GM18867 (cell line): ENCODE measurements at regions not wholly inside any gene's neighbourhood (a gene's known extent, or its start where the extent isn't known, plus 50 kb on each side); places are given as distances from the start of the nearest gene placed in this dataset.
A peak's percentile ranks its signal among the peaks of the same experiment; 100 is the strongest.
"Not testable (repeated sequence)": the region's sequence is repeated elsewhere in the genome, so short reads cannot be mapped to it uniquely, and the experiment has no call there.

ENCODE experiments used
- ATAC-seq: cut with Tn5 transposase; IDR thresholded peaks from one replicate; pipeline ENCODE4 v1.9.1; 2021; ENCODE audit warnings: mild to moderate bottlenecking, moderate library complexity; ENCODE audit not compliant: unreplicated experiment

DNA sequence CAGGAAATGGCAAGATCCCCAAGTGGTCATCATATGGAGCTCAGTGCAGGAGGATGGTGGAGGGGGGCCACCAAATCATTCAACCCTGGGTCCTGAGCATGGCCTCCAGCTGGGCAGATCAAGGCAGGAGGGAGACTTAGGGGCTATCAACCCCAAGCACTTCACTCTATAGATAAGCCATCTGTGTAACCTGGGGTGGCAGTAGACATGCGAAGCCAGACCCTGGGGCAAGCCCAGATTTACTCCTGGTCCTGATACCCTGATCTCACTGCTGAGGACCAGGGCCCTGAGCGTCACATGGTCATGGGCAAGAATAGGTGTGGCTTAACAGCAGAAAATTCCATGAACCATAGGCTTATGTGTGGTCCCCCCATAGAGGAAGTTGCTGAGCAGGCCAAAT lies 173.0 kb upstream of the ADCY1 start:
- ATAC-seq = no peak

DNA sequence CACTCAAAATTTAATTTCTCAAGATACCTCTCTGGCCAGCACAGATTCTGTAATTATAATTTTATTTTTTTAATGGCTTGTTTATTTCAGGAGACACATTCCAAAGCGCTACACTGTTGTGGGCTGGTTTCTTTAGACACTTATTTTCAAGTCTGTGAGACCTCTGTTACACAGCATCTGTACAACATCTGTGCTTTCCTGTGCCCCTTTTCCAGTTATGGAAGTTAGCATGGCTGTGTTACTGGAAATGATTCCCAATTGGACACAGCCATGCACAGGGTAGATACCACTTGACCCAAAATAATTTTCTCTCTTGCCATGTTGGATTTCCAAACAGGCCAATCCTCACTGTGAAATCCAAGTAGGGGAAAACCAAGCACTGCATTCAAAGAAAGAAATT lies 172.3 kb upstream of the ADCY1 start:
- no peak for ATAC-seq

DNA sequence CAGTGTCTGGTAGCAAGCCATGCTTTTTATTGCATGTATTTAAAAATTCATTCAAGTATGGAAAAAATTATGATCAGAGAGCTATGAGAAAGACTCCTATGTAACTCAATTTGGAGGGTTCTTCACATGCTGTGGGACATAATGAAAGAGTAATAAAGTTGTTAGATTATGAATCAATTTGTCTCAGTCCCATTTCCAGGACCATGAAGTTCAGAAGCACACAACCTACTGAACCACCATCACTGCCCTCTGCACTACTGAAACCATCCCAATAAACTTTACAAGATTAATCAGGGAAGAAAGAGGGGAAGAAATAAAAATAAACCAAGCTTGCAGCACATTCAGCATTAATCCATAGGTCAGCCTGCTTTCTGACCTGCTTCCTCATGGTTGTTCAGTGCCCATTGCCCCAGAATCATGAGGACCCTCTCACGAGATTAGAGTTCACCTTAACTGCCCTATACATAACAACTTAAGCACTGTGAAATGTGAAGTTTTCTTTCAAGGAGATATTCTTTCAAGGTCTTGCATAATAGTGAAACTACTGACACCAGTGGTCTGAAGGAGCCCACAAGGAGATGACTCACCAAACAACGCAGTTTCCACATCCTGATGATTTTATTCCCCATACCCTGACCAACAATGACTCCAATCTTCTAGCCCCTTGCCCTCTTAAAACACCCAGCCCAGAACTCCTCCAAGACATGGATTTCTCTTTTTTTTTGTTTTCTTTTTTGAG lies 171.5 kb upstream of the ADCY1 start:
- no peak for ATAC-seq

GRCh38 chr7:45404622-45405021 lies 169.5 kb upstream of the ADCY1 start:
- no peak for ATAC-seq

DNA sequence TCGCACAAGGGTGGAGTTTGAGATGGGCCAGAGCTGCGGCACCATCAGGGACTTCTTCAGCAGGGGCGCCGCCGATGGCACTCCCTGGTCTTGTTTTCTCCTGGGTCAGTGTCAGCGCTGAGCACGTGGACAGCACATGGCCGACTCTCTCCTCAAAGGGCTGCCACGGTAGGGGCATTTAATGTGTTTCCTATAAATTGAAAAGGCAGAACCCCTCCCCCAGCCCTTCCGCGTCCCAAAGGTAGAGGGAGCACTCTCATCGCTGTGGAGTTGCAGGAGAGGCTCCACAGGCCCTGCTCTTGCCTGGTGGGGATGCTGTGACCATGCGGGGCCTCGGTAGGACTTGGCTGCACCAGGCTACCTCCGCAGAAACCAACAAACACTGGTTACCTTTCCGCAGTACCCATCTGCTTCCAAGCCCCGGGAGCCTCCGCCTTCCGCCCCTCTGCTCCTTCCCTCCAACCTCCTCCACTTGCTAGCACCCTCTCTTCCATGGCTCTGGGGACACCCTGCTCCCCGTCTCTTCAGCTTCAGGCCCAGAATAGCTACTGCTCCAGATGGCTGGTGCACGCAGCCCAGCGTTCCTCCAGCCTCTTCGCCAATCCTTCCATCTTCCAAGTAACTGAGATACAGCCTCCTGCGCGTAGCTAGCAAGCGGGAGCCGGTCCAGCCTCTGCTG lies 166.3 kb upstream of the ADCY1 start:
- no peak for ATAC-seq

DNA sequence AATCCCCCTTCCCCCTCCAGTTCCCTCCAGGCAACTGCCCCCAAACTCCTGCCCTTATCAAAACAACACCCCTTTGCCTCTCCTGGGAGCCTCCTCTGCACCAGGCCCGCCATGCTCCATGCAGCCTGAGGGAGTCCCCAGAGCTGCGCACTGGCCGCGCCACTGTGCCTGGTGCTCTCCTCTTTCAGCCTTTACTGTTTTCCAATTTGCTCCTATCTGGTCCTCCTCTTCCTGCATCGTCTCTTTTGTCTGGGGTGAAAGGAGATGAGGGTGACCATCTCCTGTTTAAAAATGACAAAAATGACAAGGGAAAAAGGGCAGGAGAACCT lies 165.8 kb upstream of the ADCY1 start:
- ATAC-seq = no peak

- no peak for ATAC-seq
Measured at GRCh38 chr7:45410893-45411292, 163.3 kb upstream of the ADCY1 start.

DNA sequence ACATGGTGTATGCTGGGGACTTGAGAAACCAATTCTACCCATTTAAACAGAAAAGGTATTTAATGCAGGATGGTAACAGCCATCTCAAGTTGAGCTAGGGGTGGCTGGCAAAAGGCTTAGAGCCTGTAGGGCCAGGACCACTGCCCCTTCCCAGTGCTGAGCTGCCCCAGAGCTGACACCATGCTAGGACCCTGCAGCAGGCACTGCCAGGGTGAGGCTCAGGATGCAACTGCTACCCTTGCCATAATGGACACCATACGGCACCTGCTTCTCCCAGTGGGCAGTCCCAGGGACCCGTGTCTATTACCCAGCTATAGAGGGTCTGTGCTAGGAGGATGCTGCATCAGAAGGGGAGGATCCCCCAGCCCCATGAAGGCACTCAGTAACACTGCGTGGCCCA lies 160.7 kb upstream of the ADCY1 start:
- no peak for ATAC-seq

DNA sequence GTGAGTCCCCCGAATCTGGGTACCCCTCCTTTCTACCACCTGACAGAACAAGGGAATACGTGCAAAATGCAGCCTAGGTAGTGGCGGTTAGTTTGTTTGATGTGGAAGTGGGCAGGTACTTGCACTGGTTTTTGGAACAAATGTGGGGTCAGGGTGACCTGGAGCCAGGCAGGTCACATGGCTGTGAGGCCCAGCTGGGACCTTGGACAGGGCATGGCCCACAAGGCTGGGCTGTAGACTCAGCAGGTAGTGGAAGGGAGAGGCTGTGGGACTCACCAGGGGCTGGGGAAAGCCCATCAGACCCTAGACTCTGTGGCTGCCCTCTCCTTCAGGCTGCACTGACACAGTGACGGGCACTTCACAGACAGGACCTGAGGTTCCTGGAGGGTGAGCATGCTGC lies 159.9 kb upstream of the ADCY1 start:
- no peak for ATAC-seq

GRCh38 chr7:45415265-45415664 lies 158.9 kb upstream of the ADCY1 start:
- ATAC-seq = no peak

DNA sequence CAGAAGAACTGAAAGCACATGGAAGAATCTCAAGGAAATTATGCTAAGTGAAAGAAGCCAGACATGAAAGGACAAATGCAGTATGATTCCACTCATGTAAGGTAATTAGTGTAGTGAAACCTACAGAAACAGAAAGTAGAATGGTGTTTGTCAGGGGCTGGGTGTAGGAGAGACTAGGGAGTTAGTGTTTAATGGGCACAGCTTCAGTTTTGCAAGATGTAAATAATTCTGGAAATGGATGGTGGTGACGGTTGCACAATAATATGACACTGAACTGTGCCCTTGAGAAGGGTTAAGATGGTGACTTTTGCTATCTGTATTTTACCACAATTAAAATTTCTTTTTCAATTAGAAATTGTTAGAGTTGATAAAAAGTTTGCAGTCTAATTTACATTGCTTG lies 157.3 kb upstream of the ADCY1 start:
- ATAC-seq = peak; percentile 74

- ATAC-seq = no peak
Measured at GRCh38 chr7:45417268-45417667, 156.9 kb upstream of the ADCY1 start.

DNA sequence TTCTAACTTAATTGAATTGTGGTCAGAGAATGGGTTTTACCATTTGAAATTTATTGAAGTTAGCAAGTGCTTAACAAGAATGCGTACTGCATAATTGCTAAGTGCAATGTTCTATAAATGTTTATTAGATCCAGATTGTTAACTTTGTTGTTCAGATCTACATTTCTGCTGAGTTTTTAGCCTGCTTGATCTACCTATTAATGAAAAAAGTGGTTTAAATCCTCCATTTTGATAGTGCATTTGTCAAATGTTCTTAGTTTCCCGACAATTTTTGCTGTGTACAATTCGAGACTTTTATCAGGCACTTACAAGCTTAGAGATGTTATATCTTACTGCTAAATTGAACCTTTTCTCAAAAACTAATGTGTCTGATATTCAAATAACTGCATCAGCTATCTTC lies 156.4 kb upstream of the ADCY1 start:
- no peak for ATAC-seq

DNA sequence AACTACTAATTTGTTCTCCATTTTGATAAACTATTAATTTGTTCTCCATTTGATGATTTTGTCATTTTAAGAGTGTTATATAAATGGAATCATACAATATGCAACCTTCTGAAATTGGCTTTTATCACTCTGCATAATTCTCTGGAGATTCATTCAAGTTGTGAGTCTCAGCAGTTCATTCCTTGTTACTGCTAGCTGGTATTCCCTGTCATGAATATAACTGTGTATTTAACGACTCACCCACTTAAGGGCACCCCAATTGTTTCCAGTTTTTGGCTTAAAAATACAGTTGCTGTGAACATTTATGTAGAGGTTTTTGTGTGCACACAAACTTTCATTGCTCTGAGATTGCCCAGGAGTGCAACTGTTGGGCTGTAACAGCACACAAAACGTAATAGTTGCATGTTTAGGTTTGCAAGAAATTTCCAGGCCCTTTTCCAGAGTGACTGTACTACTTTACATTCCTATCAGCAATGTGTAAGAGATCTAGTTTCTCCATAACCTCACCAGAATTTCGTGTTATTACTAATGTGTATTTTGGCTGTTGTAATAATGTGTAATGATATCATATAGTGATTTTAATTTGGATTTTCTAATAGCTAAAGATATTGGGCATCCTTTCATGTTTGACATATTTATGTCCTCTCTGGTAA lies 153.2 kb upstream of the ADCY1 start:
- no peak for ATAC-seq

DNA sequence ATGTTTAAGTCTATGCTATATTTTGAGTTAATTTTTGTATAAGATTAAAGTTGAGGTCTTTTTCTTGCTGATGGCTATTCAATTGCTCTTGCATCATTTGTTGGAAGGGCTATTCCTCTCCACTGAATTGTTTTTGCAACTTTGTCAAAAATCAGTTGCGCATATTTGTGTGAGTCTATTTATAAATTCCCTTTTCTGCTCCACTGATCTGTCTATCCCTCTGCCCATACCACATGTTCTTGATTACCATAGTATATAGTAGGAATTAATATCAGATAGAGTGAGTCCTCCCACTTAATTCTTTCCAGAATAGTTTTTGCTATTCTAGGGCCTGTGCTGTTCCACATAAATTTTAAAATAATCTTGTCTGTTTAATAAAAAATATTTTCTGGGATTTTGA lies 152.4 kb upstream of the ADCY1 start:
- ATAC-seq = no peak

DNA sequence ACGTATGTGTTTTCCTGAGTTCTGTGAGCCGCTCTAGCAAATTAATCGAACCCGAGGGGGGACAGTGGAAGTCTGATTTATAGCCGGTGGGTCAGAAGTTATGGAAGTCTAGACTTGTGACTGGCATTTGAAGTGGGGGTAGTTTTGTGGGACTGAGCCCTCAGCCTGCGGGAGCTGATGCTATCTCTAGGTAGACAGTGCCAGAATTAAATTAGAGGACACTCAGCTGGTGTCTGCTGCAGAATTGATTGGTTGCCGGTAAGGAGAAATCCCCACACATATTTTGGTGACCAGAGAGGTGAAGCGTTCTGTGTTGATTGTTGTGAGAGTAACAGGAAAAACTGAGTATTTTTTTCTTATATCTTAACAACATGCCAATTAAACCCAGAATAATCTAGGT lies 143.8 kb upstream of the ADCY1 start:
- no peak for ATAC-seq

GRCh38 chr7:45434167-45434784 lies 139.9 kb upstream of the ADCY1 start:
- no peak for ATAC-seq

GRCh38 chr7:45435131-45435530 lies 139.0 kb upstream of the ADCY1 start:
- no peak for ATAC-seq

- no peak for ATAC-seq
Measured at GRCh38 chr7:45435846-45436245, 138.3 kb upstream of the ADCY1 start.

DNA sequence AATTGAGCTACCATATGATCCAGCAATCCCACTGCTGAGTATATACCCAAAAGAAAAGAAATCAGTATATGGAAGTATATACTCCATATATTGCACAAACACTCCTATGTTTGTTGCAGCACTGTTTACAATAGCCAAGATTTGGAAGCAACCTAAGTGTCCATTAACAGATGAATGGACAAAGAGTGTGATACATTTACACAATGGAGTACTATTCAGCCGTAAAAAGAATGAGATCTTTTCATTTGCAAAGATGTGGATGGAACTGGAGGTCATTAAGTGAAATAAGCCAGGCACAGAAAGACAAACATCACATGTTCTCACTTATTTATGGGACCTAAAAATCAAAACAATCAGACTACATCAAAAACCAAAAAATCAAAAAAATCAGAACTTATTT lies 133.4 kb upstream of the ADCY1 start:
- ATAC-seq = not testable (repeated sequence)

- no peak for ATAC-seq
Measured at GRCh38 chr7:45443263-45443662, 130.9 kb upstream of the ADCY1 start.
